MM.1S (cell line): ENCODE measurements at regions not wholly inside any gene's neighbourhood (a gene's known extent, or its start where the extent isn't known, plus 50 kb on each side); places are given as distances from the start of the nearest gene placed in this dataset.
A peak's percentile ranks its signal among the peaks of the same experiment; 100 is the strongest.

Source experiments
- DNase-seq: peaks from one replicate; pipeline ENCODE4 v3.0.0-alpha.2; 2015
- H2AFZ ChIP-seq: fragments of 300-600 bp; sonication (generic); 2 replicates; pipeline ENCODE4 v1.6.0; 2016; ENCODE audit warnings: antibody characterized with exemption, low read length
- H3F3A ChIP-seq: fragments of 300-600 bp; sonication (generic); 2 replicates; pipeline ENCODE4 v1.6.1; 2016; ENCODE audit warnings: mild to moderate bottlenecking, antibody characterized with exemption, low read length, moderate library complexity, mixed read lengths; ENCODE audit not compliant: insufficient read depth
- H3K27ac ChIP-seq: fragments of 300-600 bp; sonication (generic); 2 replicates; pipeline ENCODE4 v1.5.1; 2016; ENCODE audit warnings: mild to moderate bottlenecking, low read length
- H3K27me3 ChIP-seq: fragments of 300-600 bp; sonication (generic); replicated peaks from 2 replicates; pipeline ENCODE4 v1.6.0; 2016; ENCODE audit warnings: low read length; ENCODE audit not compliant: insufficient read depth
- H3K36me3 ChIP-seq: fragments of 300-600 bp; sonication (generic); replicated peaks from 2 replicates; pipeline ENCODE4 v1.6.1; 2016; ENCODE audit warnings: mild to moderate bottlenecking, low read length, mixed read lengths; ENCODE audit not compliant: insufficient read depth
- H3K4me1 ChIP-seq: fragments of 300-600 bp; sonication (generic); 2 replicates; pipeline ENCODE4 v1.6.1; 2016; ENCODE audit warnings: low read length, mixed read lengths
- H3K4me2 ChIP-seq: fragments of 300-600 bp; sonication (generic); 2 replicates; pipeline ENCODE4 v1.6.0; 2016; ENCODE audit warnings: low read depth, low read length
- H3K4me3 ChIP-seq: fragments of 300-600 bp; sonication (generic); 2 replicates; pipeline ENCODE4 v1.5.1; 2016; ENCODE audit warnings: low read length, mixed read lengths
- H3K79me2 ChIP-seq: fragments of 300-600 bp; sonication (generic); 2 replicates; pipeline ENCODE4 v1.6.1; 2016; ENCODE audit warnings: mixed run types, low read length, mixed read lengths
- H3K9ac ChIP-seq: fragments of 300-600 bp; sonication (generic); 2 replicates; pipeline ENCODE4 v1.6.1; 2016; ENCODE audit warnings: low read length, mixed read lengths
- H3K9me2 ChIP-seq: fragments of 300-600 bp; sonication (generic); replicated peaks from 2 replicates; pipeline ENCODE4 v1.6.1; 2016; ENCODE audit warnings: mild to moderate bottlenecking, low read length, mixed read lengths; ENCODE audit not compliant: insufficient read depth
- H3K9me3 ChIP-seq: fragments of 300-600 bp; sonication (generic); replicated peaks from 2 replicates; pipeline ENCODE4 v1.6.1; 2016; ENCODE audit warnings: mild to moderate bottlenecking, low read length, mixed read lengths; ENCODE audit not compliant: insufficient read depth
- H4K20me1 ChIP-seq: fragments of 300-600 bp; sonication (generic); 2 replicates; pipeline ENCODE4 v1.6.1; 2016; ENCODE audit warnings: mild to moderate bottlenecking, low read length, moderate library complexity, mixed read lengths; ENCODE audit not compliant: insufficient read depth
- CTCF ChIP-seq: fragments of 300-600 bp; sonication (generic); IDR thresholded peaks from 2 replicates; pipeline ENCODE4 v1.5.1; 2016; ENCODE audit warnings: antibody characterized with exemption, low read length, mixed read lengths
- EZH2 ChIP-seq: fragments of 300-600 bp; sonication (generic); optimal IDR thresholded peaks from 2 replicates; pipeline ENCODE3; 2017; ENCODE audit warnings: low read depth, mild to moderate bottlenecking, antibody characterized with exemption, low read length, mixed read lengths
- EZH2phosphoT487 ChIP-seq: fragments of 300-600 bp; sonication (generic); IDR thresholded peaks from 2 replicates; pipeline ENCODE4 v1.6.1; 2018; ENCODE audit warnings: antibody characterized with exemption, low read length

GRCh38 chr10:2844925-2845324 is 222.4 kb upstream of the PFKP start:
- DNase-seq, result no peak
- Histone ChIP-seq H3K9me2 (no peaks in the 10 kb centered on the region), H3K9me3 (no peaks in the 10 kb centered on the region), H3K79me2 (no peaks in the 10 kb centered on the region), H4K20me1 (no peaks in the 10 kb centered on the region), H3K27me3 (no peaks in the 10 kb centered on the region), H3F3A (no peaks in the 10 kb centered on the region), H2AFZ (no peak overlapping the region), H3K4me2 (no peak overlapping the region), H3K4me1 (no peaks in the 10 kb centered on the region), H3K36me3 (no peaks in the 10 kb centered on the region), H3K4me3 (no peak overlapping the region), H3K9ac (no peak overlapping the region), H3K27ac (no peak overlapping the region)
- no peak for TF ChIP-seq EZH2phosphoT487

DNA sequence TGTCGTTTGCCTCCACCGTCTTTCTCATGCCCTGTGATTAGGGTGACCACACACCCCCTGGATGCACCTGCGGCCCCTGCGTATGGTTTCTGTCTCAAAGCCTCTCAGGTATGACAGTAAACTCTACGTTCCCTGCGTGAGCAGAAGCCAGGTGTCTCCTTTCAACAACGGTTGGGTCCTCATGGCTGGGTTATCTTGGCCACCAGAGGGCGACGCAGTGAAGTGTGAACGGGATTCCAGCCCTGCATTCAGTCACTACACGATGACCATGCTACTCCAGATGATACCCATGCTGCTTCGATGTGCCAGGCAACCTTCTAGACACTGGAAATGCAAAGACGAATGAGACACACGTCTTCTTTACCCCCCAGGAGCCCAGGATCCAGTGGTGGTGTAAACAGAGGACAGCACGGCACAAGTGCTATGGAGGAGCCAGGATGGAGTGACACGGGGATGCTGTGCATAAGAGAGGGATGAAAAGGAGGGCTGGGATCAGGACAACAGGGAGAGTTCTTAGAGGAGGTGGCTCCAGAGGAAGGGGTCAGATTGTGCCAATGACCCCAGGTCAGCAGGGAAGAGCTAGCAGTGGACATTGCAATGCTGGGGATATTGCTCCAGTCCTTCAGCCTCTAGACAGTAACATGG is 228.1 kb upstream of the PFKP start:
- no peaks in the 10 kb centered on the region for H3K9me3 ChIP-seq
- H3K36me3 ChIP-seq, result no peaks in the 10 kb centered on the region
- no peaks in the 10 kb centered on the region for H3K9me2 ChIP-seq
- TF ChIP-seq CTCF (peak; percentile 35), EZH2phosphoT487 (no peak)
- H4K20me1 ChIP-seq, result no peaks in the 10 kb centered on the region
- no peaks in the 10 kb centered on the region for H3F3A ChIP-seq
- no peak overlapping the region for H3K27ac ChIP-seq
- no peak overlapping the region for H3K4me2 ChIP-seq
- H3K79me2 ChIP-seq, result no peaks in the 10 kb centered on the region
- no peaks in the 10 kb centered on the region for H3K27me3 ChIP-seq
- peak; percentile 20 for DNase-seq
- no peak overlapping the region for H3K9ac ChIP-seq
- no peak overlapping the region for H2AFZ ChIP-seq
- no peaks in the 10 kb centered on the region for H3K4me1 ChIP-seq
- H3K4me3 ChIP-seq, result no peak overlapping the region

GRCh38 chr10:2837674-2838073 is 229.7 kb upstream of the PFKP start:
- TF ChIP-seq EZH2 (no peak), EZH2phosphoT487 (no peak), CTCF (no peak)
- no peak overlapping the region for H3K4me2 ChIP-seq
- no peak overlapping the region for H3K4me3 ChIP-seq
- no peak overlapping the region for H3K9ac ChIP-seq
- no peaks in the 10 kb centered on the region for H3K27me3 ChIP-seq
- no peaks in the 10 kb centered on the region for H4K20me1 ChIP-seq
- H3F3A ChIP-seq, result no peaks in the 10 kb centered on the region
- no peaks in the 10 kb centered on the region for H3K79me2 ChIP-seq
- H3K27ac ChIP-seq, result no peak overlapping the region
- H3K4me1 ChIP-seq, result no peaks in the 10 kb centered on the region
- H3K36me3 ChIP-seq, result no peaks in the 10 kb centered on the region
- no peak for DNase-seq
- H2AFZ ChIP-seq, result no peak overlapping the region
- H3K9me2 ChIP-seq, result no peaks in the 10 kb centered on the region
- H3K9me3 ChIP-seq, result no peaks in the 10 kb centered on the region

GRCh38 chr10:2836921-2837662 is 230.3 kb upstream of the PFKP start:
- no peaks in the 10 kb centered on the region for H3K79me2 ChIP-seq
- H3K9ac ChIP-seq, result no peak overlapping the region
- no peak overlapping the region for H3K4me3 ChIP-seq
- no peaks in the 10 kb centered on the region for H3K9me2 ChIP-seq
- H3K9me3 ChIP-seq, result no peaks in the 10 kb centered on the region
- no peaks in the 10 kb centered on the region for H3K36me3 ChIP-seq
- no peaks in the 10 kb centered on the region for H3F3A ChIP-seq
- DNase-seq, result no peak
- H3K4me2 ChIP-seq, result no peak overlapping the region
- no peaks in the 10 kb centered on the region for H3K27me3 ChIP-seq
- no peaks in the 10 kb centered on the region for H4K20me1 ChIP-seq
- no peak overlapping the region for H2AFZ ChIP-seq
- H3K4me1 ChIP-seq, result no peaks in the 10 kb centered on the region
- H3K27ac ChIP-seq, result no peak overlapping the region
- no peak for TF ChIP-seq EZH2phosphoT487
- TF ChIP-seq CTCF, result no peak
- TF ChIP-seq EZH2, result no peak
